Nephron (organoid): ENCODE measurements at regions not wholly inside any gene's neighbourhood (a gene's known extent, or its start where the extent isn't known, plus 50 kb on each side); places are given as distances from the start of the nearest gene placed in this dataset.

ENCODE experiments used
- H3K27ac Mint-ChIP-seq, 3 experiments: 2 replicates each; pipeline ENCODE4 v1.8.0; 2020; ENCODE audit warnings: mixed read lengths in 3 of 3, mild to moderate bottlenecking in 2 of 3, moderate library complexity in 1 of 3
- H3K27me3 Mint-ChIP-seq: 2 replicates; pipeline ENCODE4 v1.8.0; 2021; ENCODE audit warnings: low read depth, mild to moderate bottlenecking, moderate library complexity, mixed read lengths
- H3K36me3 Mint-ChIP-seq: 2 replicates; pipeline ENCODE4 v1.8.0; 2020; ENCODE audit warnings: low read depth, mixed read lengths
- H3K4me1 Mint-ChIP-seq: 2 replicates; pipeline ENCODE4 v1.8.0; 2020; ENCODE audit warnings: mixed read lengths
- H3K4me3 Mint-ChIP-seq, 3 experiments: 2 replicates each; pipeline ENCODE4 v1.8.0; 2020; ENCODE audit warnings: mild to moderate bottlenecking in 3 of 3, mixed read lengths in 3 of 3, moderate library complexity in 2 of 3
- H3K9me3 Mint-ChIP-seq: 2 replicates; pipeline ENCODE4 v1.8.0; 2020; ENCODE audit warnings: mixed read lengths
- CTCF ChIP-seq, 3 experiments: fragments of 200-600 bp; sonication (generic); IDR thresholded peaks; one replicate each; pipeline ENCODE4 v1.5.0; 2021; ENCODE audit warnings: antibody characterized with exemption in 3 of 3; ENCODE audit not compliant: unreplicated experiment in 3 of 3

- no peaks in the 10 kb centered on the region for H3K4me1 Mint-ChIP-seq
- no peak for TF ChIP-seq CTCF (IDR thresholded peaks at IDR 0.05; ENCODE audit: unreplicated experiment in 3 of 3)
- no peaks in the 10 kb centered on the region for H3K9me3 Mint-ChIP-seq
- no peaks in the 10 kb centered on the region for H3K36me3 Mint-ChIP-seq
- H3K4me3 Mint-ChIP-seq = no peak overlapping the region
- peaks cover 17% of the 10 kb centered on the region for H3K27me3 Mint-ChIP-seq
- H3K27ac Mint-ChIP-seq = no peak overlapping the region
Measured at GRCh38 chr15:94704946-94705345, 473.6 kb downstream of the MCTP2 start.

- Mint-ChIP-seq H3K27me3 (peaks cover 17% of the 10 kb centered on the region), H3K27ac (no peak overlapping the region)
Measured at GRCh38 chr15:94709319-94709718, 478.0 kb downstream of the MCTP2 start.

GRCh38 chr15:94722024-94722636 is 490.8 kb downstream of the MCTP2 start:
- Mint-ChIP-seq H3K36me3 (no peaks in the 10 kb centered on the region), H3K27ac (no peak overlapping the region), H3K9me3 (peaks cover 2% of the 10 kb centered on the region), H3K4me1 (no peaks in the 10 kb centered on the region), H3K27me3 (no peaks in the 10 kb centered on the region), H3K4me3 (no peak overlapping the region)
- no peak for TF ChIP-seq CTCF (IDR thresholded peaks at IDR 0.05; ENCODE audit: unreplicated experiment in 3 of 3)

More at GRCh38 chr15:94709319-94709718, 478.0 kb downstream of the MCTP2 start:
- Mint-ChIP-seq H3K9me3 (no peaks in the 10 kb centered on the region), H3K4me1 (no peaks in the 10 kb centered on the region), H3K36me3 (no peaks in the 10 kb centered on the region), H3K4me3 (no peak overlapping the region)
- TF ChIP-seq CTCF (IDR thresholded peaks at IDR 0.05; ENCODE audit: unreplicated experiment in 3 of 3) = no peak

GRCh38 chr15:94723801-94724200 is 492.4 kb downstream of the MCTP2 start:
- H3K36me3 Mint-ChIP-seq = no peaks in the 10 kb centered on the region
- H3K4me3 Mint-ChIP-seq = no peak overlapping the region
- H3K27me3 Mint-ChIP-seq = no peaks in the 10 kb centered on the region
- no peak overlapping the region for H3K27ac Mint-ChIP-seq
- H3K9me3 Mint-ChIP-seq = peaks cover 2% of the 10 kb centered on the region
- TF ChIP-seq CTCF (IDR thresholded peaks at IDR 0.05; ENCODE audit: unreplicated experiment in 3 of 3) = no peak
- peaks cover 4% of the 10 kb centered on the region for H3K4me1 Mint-ChIP-seq

- Mint-ChIP-seq H3K4me3 (no peak overlapping the region), H3K9me3 (no peaks in the 10 kb centered on the region), H3K4me1 (peaks cover 4% of the 10 kb centered on the region), H3K27ac (no peak overlapping the region), H3K36me3 (no peaks in the 10 kb centered on the region), H3K27me3 (no peaks in the 10 kb centered on the region)
- TF ChIP-seq CTCF (IDR thresholded peaks at IDR 0.05; ENCODE audit: unreplicated experiment in 3 of 3) = no peak
Measured at GRCh38 chr15:94731286-94731685, 499.9 kb downstream of the MCTP2 start.

GRCh38 chr15:94734460-94734859 is 503.1 kb downstream of the MCTP2 start:
- TF ChIP-seq CTCF (IDR thresholded peaks at IDR 0.05; ENCODE audit: unreplicated experiment in 3 of 3) = no peak
- Mint-ChIP-seq H3K36me3 (no peaks in the 10 kb centered on the region), H3K4me3 (no peak overlapping the region), H3K9me3 (no peaks in the 10 kb centered on the region), H3K27ac (no peak overlapping the region), H3K4me1 (no peaks in the 10 kb centered on the region), H3K27me3 (no peaks in the 10 kb centered on the region)
